ENCODE measurements at regions not wholly inside any gene's neighbourhood (a gene's known extent, or its start where the extent isn't known, plus 50 kb on each side); places are given as distances from the start of the nearest gene placed in this dataset.
A peak's percentile ranks its signal among the peaks of the same experiment; 100 is the strongest.
"Not testable (repeated sequence)": the region's sequence is repeated elsewhere in the genome, so short reads cannot be mapped to it uniquely, and the experiment has no call there.

- Histone ChIP-seq H3K4me1 (peaks cover 7% of the 10 kb centered on the region), H3F3A (ENCODE audit: low read depth) (peaks cover 7% of the 10 kb centered on the region), H3K36me3 (no peaks in the 10 kb centered on the region), H3K9me3 (ENCODE audit: low read depth) (no peaks in the 10 kb centered on the region), H3K27ac (no peak overlapping the region), H3K9ac (no peak overlapping the region), H3K4me2 (no peak overlapping the region), H2AFZ (replicated peaks) (no peak overlapping the region), H4K20me1 (ENCODE audit: low read depth) (no peaks in the 10 kb centered on the region), H3K79me2 (ENCODE audit: low read depth) (no peaks in the 10 kb centered on the region), H3K27me3 (no peaks in the 10 kb centered on the region), H3K4me3 (no peak overlapping the region)
- no peak for DNase-seq (ENCODE audit: low spot score)
- Mint-ChIP-seq H3K27ac (no peak overlapping the region), H3K9me3 (no peaks in the 10 kb centered on the region), H3K4me1 (peaks cover 7% of the 10 kb centered on the region), H3K27me3 (ENCODE audit: insufficient read depth, low read depth) (no peaks in the 10 kb centered on the region), H3K36me3 (no peaks in the 10 kb centered on the region), H3K4me3 (no peak overlapping the region)
- TF ChIP-seq EZH2phosphoT487 (IDR thresholded peaks at IDR 0.05) (no peak), CTCF (IDR thresholded peaks at IDR 0.05) (no peak)
Measured at GRCh38 chr6:6984585-6985366, 123.0 kb upstream of the RREB1 start.

GRCh38 chr6:6986344-6986743 lies 121.4 kb upstream of the RREB1 start:
- Histone ChIP-seq H3K4me2 (no peak overlapping the region), H3K9ac (no peak overlapping the region), H3F3A (ENCODE audit: low read depth) (peaks cover 7% of the 10 kb centered on the region), H3K4me3 (no peak overlapping the region), H3K4me1 (peaks cover 7% of the 10 kb centered on the region), H4K20me1 (ENCODE audit: low read depth) (no peaks in the 10 kb centered on the region), H3K27ac (no peak overlapping the region), H3K9me3 (ENCODE audit: low read depth) (no peaks in the 10 kb centered on the region), H3K36me3 (no peaks in the 10 kb centered on the region), H3K27me3 (no peaks in the 10 kb centered on the region), H2AFZ (replicated peaks) (no peak overlapping the region), H3K79me2 (ENCODE audit: low read depth) (no peaks in the 10 kb centered on the region)
- H3K36me3 Mint-ChIP-seq = no peaks in the 10 kb centered on the region
- no peak for DNase-seq (ENCODE audit: low spot score)
- TF ChIP-seq EZH2 (IDR thresholded peaks at IDR 0.05) (no peak), EZH2phosphoT487 (IDR thresholded peaks at IDR 0.05) (no peak), CTCF (IDR thresholded peaks at IDR 0.05) (no peak)
- no peak overlapping the region for H3K27ac Mint-ChIP-seq
- H3K9me3 Mint-ChIP-seq = no peaks in the 10 kb centered on the region
- no peak overlapping the region for H3K4me3 Mint-ChIP-seq
- peaks cover 7% of the 10 kb centered on the region for H3K4me1 Mint-ChIP-seq
- H3K27me3 Mint-ChIP-seq (ENCODE audit: insufficient read depth, low read depth) = no peaks in the 10 kb centered on the region

GRCh38 chr6:6987749-6988148 lies 120.0 kb upstream of the RREB1 start:
- Histone ChIP-seq H2AFZ (replicated peaks) (peak overlapping the region; percentile 1), H3K4me3 (no peak overlapping the region), H3K4me1 (peaks cover 7% of the 10 kb centered on the region), H3K79me2 (ENCODE audit: low read depth) (no peaks in the 10 kb centered on the region), H3K4me2 (peak overlapping the region; percentile 11), H3K27ac (peak overlapping the region; percentile 34), H4K20me1 (ENCODE audit: low read depth) (no peaks in the 10 kb centered on the region), H3F3A (ENCODE audit: low read depth) (peaks cover 7% of the 10 kb centered on the region), H3K36me3 (no peaks in the 10 kb centered on the region), H3K9me3 (ENCODE audit: low read depth) (no peaks in the 10 kb centered on the region), H3K27me3 (no peaks in the 10 kb centered on the region), H3K9ac (no peak overlapping the region)
- Mint-ChIP-seq H3K36me3 (no peaks in the 10 kb centered on the region), H3K9me3 (no peaks in the 10 kb centered on the region), H3K27ac (peak overlapping the region; percentile 1), H3K4me1 (peaks cover 7% of the 10 kb centered on the region), H3K4me3 (no peak overlapping the region), H3K27me3 (ENCODE audit: insufficient read depth, low read depth) (no peaks in the 10 kb centered on the region)
- no peak for TF ChIP-seq CTCF (IDR thresholded peaks at IDR 0.05)
- TF ChIP-seq EZH2 (IDR thresholded peaks at IDR 0.05) = no peak
- TF ChIP-seq EZH2phosphoT487 (IDR thresholded peaks at IDR 0.05) = no peak
- DNase-seq (ENCODE audit: low spot score) = peak; percentile 70

DNA sequence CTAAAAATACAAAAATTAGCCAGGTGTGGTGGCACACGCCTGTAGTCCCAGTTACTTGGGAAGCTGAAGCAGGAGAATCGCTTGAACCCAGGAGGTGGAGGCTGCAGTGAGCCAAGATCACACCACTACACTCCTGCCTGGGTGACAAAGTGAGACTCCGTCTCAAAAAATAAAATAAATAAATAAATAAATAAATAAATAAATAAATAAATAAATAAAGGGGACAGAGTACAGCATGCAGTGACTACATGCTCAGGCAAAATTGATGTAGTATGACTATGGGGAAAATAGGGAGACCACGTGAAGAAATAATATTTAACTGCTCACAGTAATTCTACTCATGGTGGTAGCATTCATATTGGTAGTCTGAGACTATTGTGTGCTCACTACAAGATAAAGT lies 117.7 kb upstream of the RREB1 start:
- H4K20me1 ChIP-seq (ENCODE audit: low read depth); DNase-seq (ENCODE audit: low spot score); H3K79me2 ChIP-seq (ENCODE audit: low read depth); H3K4me3 ChIP-seq; H3K4me1 Mint-ChIP-seq; H3K27me3 Mint-ChIP-seq (ENCODE audit: insufficient read depth, low read depth); H3K9ac ChIP-seq; H3K4me2 ChIP-seq; H3K36me3 ChIP-seq; H2AFZ ChIP-seq (replicated peaks); H3K9me3 ChIP-seq (ENCODE audit: low read depth); H3K4me1 ChIP-seq; H3K9me3 Mint-ChIP-seq; H3K27ac Mint-ChIP-seq; H3K36me3 Mint-ChIP-seq; H3F3A ChIP-seq (ENCODE audit: low read depth); H3K4me3 Mint-ChIP-seq; H3K27me3 ChIP-seq; H3K27ac ChIP-seq: not testable (repeated sequence)

All from neural progenitor cell (in vitro differentiated cells).